ENCODE measurements at regions not wholly inside any gene's neighbourhood (a gene's known extent, or its start where the extent isn't known, plus 50 kb on each side); places are given as distances from the start of the nearest gene placed in this dataset.

DNA sequence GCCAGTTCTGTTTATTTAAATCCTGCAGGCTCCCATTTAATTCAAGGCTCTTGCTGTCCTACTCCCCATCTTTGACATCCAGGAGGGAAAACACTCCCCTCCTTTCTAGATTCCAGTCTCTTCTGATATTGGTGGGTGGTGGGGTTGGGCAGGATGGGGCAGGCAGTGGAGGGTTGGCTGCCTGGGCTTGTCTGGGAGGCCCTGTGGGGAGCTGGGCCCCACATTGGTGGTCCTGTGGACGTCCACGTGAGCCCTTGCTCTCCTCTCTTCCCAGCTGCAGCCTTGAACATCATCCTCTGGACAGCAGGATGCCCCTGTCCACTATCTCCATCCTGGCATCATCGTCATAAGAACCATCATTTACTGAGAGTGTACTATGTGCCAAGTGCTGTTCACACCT lies 108.9 kb upstream of the PCBD1 start:
- TF ChIP-seq, protein P1, sequence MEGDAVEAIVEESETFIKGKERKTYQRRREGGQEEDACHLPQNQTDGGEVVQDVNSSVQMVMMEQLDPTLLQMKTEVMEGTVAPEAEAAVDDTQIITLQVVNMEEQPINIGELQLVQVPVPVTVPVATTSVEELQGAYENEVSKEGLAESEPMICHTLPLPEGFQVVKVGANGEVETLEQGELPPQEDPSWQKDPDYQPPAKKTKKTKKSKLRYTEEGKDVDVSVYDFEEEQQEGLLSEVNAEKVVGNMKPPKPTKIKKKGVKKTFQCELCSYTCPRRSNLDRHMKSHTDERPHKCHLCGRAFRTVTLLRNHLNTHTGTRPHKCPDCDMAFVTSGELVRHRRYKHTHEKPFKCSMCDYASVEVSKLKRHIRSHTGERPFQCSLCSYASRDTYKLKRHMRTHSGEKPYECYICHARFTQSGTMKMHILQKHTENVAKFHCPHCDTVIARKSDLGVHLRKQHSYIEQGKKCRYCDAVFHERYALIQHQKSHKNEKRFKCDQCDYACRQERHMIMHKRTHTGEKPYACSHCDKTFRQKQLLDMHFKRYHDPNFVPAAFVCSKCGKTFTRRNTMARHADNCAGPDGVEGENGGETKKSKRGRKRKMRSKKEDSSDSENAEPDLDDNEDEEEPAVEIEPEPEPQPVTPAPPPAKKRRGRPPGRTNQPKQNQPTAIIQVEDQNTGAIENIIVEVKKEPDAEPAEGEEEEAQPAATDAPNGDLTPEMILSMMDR (conservative IDR thresholded peaks at IDR 0.05; ENCODE audit: low read length): no peak
- no peak for TF ChIP-seq EZH2phosphoT487 (IDR thresholded peaks at IDR 0.05; ENCODE audit: borderline replicate concordance)

Data from Loucy (cell line).